HCT116 (cell line): ENCODE measurements at regions not wholly inside any gene's neighbourhood (a gene's known extent, or its start where the extent isn't known, plus 50 kb on each side); places are given as distances from the start of the nearest gene placed in this dataset.

Experiments used
- ATAC-seq: fragments of 200-7000 bp; cut with Tn5 transposase; 2 replicates; pipeline ENCODE4 v1.9.1; 2020; ENCODE audit warnings: mild to moderate bottlenecking, moderate library complexity
- BruUV-seq: library from RNA; stranded (reverse); fragments of 400-500 nt; replicated peaks from 2 replicates; lab custom pipeline; 2021; lab: Mats Ljungman, UMichigan
- CTCF ChIA-PET: fragments of 300-600 bp; sonication (Branson Sonifier 250); formaldehyde crosslinking; loops from one replicate; lab custom pipeline; 2021; ENCODE audit warnings: antibody characterized with exemption; lab: Charles Lee
- POLR2A ChIA-PET: fragments of 300-600, 350-600 bp; sonication (Branson Sonifier 250); formaldehyde crosslinking; loops from one replicate; lab custom pipeline; 2021; ENCODE audit warnings: antibody characterized with exemption; lab: Charles Lee
- RAD21 ChIA-PET, 2 experiments: fragments of 300-600 bp; sonication (Branson Sonifier 250); formaldehyde crosslinking; loops; one replicate each; lab custom pipeline; 2023; ENCODE audit warnings: low total read pairs in 2 of 2; ENCODE audit not compliant: uncharacterized antibody in 2 of 2, unreplicated experiment in 2 of 2, low non-redundant PET in 1 of 2; lab: Charles Lee
- DNase-seq: peaks from one replicate; pipeline ENCODE4 v3.0.0-alpha.2; 2010; ENCODE audit warnings: low read depth, low spot score
- H2AFZ ChIP-seq: fragments of 200-600 bp; shearing (Covaris generic), sonication (generic); 2 replicates; pipeline ENCODE4 v1.6.1; 2017; ENCODE audit warnings: low read depth, mixed run types, mixed read lengths, antibody characterized with exemption, low read length; ENCODE audit not compliant: poor library complexity, severe bottlenecking
- H3K27ac ChIP-seq: 2 replicates; pipeline ENCODE4 v1.5.1; 2012; ENCODE audit warnings: low read depth, low read length
- H3K27me3 ChIP-seq: fragments of 200-600 bp; sonication (generic); 2 replicates; pipeline ENCODE4 v1.6.1; 2016; ENCODE audit warnings: mixed run types, low read length, mixed read lengths; ENCODE audit not compliant: insufficient read depth
- H3K36me3 ChIP-seq, 2 experiments: fragments of 200-500 bp in 1 of 2; fragments of 200-600 bp in 1 of 2; sonication (Bioruptor generic) in 1 of 2; sonication (generic) in 1 of 2; 2 replicates each; pipeline versions ENCODE4 v1.5.1 to v1.6.1; 2014 to 2016; ENCODE audit warnings: low read length in 2 of 2, inconsistent platforms in 1 of 2, mixed read lengths in 1 of 2, mixed run types in 1 of 2; ENCODE audit not compliant: insufficient read depth in 2 of 2, control insufficient read depth in 1 of 2
- H3K4me1 ChIP-seq, 2 experiments: fragments of 200-600 bp in 1 of 2; sonication (generic) in 1 of 2; 2 replicates each; pipeline versions ENCODE4 v1.5.1 to v1.6.1; 2012 to 2017; ENCODE audit warnings: low read length in 2 of 2, inconsistent platforms in 1 of 2, mild to moderate bottlenecking in 1 of 2, mixed read lengths in 1 of 2, mixed run types in 1 of 2, moderate library complexity in 1 of 2; ENCODE audit not compliant: insufficient read depth in 2 of 2, control insufficient read depth in 1 of 2
- H3K4me2 ChIP-seq: fragments of 200-600 bp; sonication (generic); 2 replicates; pipeline ENCODE4 v1.6.1; 2017; ENCODE audit warnings: mixed run types, low read length, mixed read lengths
- H3K4me3 ChIP-seq, 2 experiments: fragments of 200-600 bp in 1 of 2; sonication (generic) in 1 of 2; replicated peaks in 1 of 2; 2 replicates each; pipeline ENCODE4 v1.5.1; 2011 to 2016; ENCODE audit warnings: low read length in 2 of 2, control low read depth in 1 of 2, low read depth in 1 of 2, mild to moderate bottlenecking in 1 of 2, mixed read lengths in 1 of 2, mixed run types in 1 of 2
- H3K79me2 ChIP-seq: fragments of 200-600 bp; sonication (generic); 2 replicates; pipeline ENCODE4 v1.6.1; 2017; ENCODE audit warnings: mild to moderate bottlenecking, mixed run types, low read length, moderate library complexity, mixed read lengths; ENCODE audit not compliant: insufficient read depth
- H3K9ac ChIP-seq: fragments of 200-600 bp; sonication (generic); 2 replicates; pipeline ENCODE4 v1.6.1; 2016; ENCODE audit warnings: low read length, mixed read lengths
- H3K9me2 ChIP-seq: fragments of 200-600 bp; sonication (generic), shearing (Covaris generic); 2 replicates; pipeline ENCODE4 v1.6.1; 2017; ENCODE audit warnings: mixed run types, mild to moderate bottlenecking, moderate library complexity; ENCODE audit not compliant: insufficient read depth
- H3K9me3 ChIP-seq, 2 experiments: fragments of 200-500 bp in 1 of 2; fragments of 200-600 bp in 1 of 2; sonication (Bioruptor generic) in 1 of 2; sonication (generic) in 1 of 2; 2 replicates each; pipeline ENCODE4 v1.6.1; 2014 to 2017; ENCODE audit warnings: low read length in 2 of 2, mixed read lengths in 2 of 2, inconsistent platforms in 1 of 2, low read depth in 1 of 2, mild to moderate bottlenecking in 1 of 2, mixed run types in 1 of 2, moderate library complexity in 1 of 2; ENCODE audit not compliant: control insufficient read depth in 1 of 2, insufficient read depth in 1 of 2
- H4K20me1 ChIP-seq: fragments of 200-600 bp; sonication (generic), shearing (Covaris generic); 2 replicates; pipeline ENCODE4 v1.6.1; 2017; ENCODE audit warnings: mixed run types, mild to moderate bottlenecking, moderate library complexity; ENCODE audit not compliant: insufficient read depth
- EGR1 ChIP-seq: IDR thresholded peaks from 2 replicates; pipeline ENCODE4 v1.6.1; 2012; ENCODE audit warnings: low read depth
- ELF1 ChIP-seq: IDR thresholded peaks from 2 replicates; pipeline ENCODE4 v1.6.1; 2012; ENCODE audit warnings: low read depth, borderline replicate concordance
- EZH2 ChIP-seq: fragments of 200-600 bp; sonication (generic); IDR thresholded peaks from 2 replicates; pipeline ENCODE4 v1.6.1; 2017; ENCODE audit warnings: antibody characterized with exemption, mixed run types
- EZH2phosphoT487 ChIP-seq: fragments of 200-600 bp; IDR thresholded peaks from 2 replicates; pipeline ENCODE4 v1.6.1; 2018; ENCODE audit warnings: antibody characterized with exemption, borderline replicate concordance
- FOSL1 ChIP-seq: IDR thresholded peaks from 2 replicates; pipeline ENCODE4 v1.6.1; 2012; ENCODE audit warnings: low read depth
- POLR2A ChIP-seq: IDR thresholded peaks from 2 replicates; pipeline ENCODE4 v1.7.0; 2011; ENCODE audit warnings: borderline replicate concordance; ENCODE audit not compliant: insufficient read depth, insufficient read length; ENCODE audit errors: extremely low read depth
- RAD21 ChIP-seq: IDR thresholded peaks from 2 replicates; pipeline ENCODE4 v1.6.1; 2012; ENCODE audit warnings: low read depth, mild to moderate bottlenecking
- SIN3A ChIP-seq: IDR thresholded peaks from 2 replicates; pipeline ENCODE4 v1.6.1; 2012; ENCODE audit warnings: low read depth
- SP1 ChIP-seq: IDR thresholded peaks from 2 replicates; pipeline ENCODE4 v1.6.1; 2012; ENCODE audit warnings: low read depth
- SRF ChIP-seq: IDR thresholded peaks from 2 replicates; pipeline ENCODE4 v1.6.1; 2012; ENCODE audit warnings: low read depth
- TCF7L2 ChIP-seq: IDR thresholded peaks from 2 replicates; pipeline ENCODE4 v1.7.0; 2011; ENCODE audit warnings: borderline replicate concordance, inconsistent platforms; ENCODE audit not compliant: insufficient read depth, insufficient read length; ENCODE audit errors: extremely low read depth
- YY1 ChIP-seq: IDR thresholded peaks from 2 replicates; pipeline ENCODE4 v1.6.1; 2011; ENCODE audit warnings: low read length, low read depth, moderate library complexity, mild to moderate bottlenecking; ENCODE audit not compliant: insufficient replicate concordance; ENCODE audit errors: extremely low read depth
- ZFX ChIP-seq: fragments of 450-650 bp; IDR thresholded peaks from 2 replicates; pipeline ENCODE4 v1.6.1; 2017
- ZNF274 ChIP-seq: fragments of 200-500 bp; sonication (Bioruptor generic); IDR thresholded peaks from 2 replicates; pipeline ENCODE4 v1.6.1; 2014; ENCODE audit warnings: mild to moderate bottlenecking, low read depth, low read length, inconsistent platforms
- intact Hi-C: fragments of 100-400 bp; cut with micrococcal nuclease; formaldehyde crosslinking; loops from 2 replicates; pipeline ENCODE4 v1.10.0; 2022
- TF ChIP-seq, protein P1 (sequence below): IDR thresholded peaks from 2 replicates; pipeline ENCODE4 v1.6.1; 2012
- TF ChIP-seq, protein P2 (sequence below): IDR thresholded peaks from 2 replicates; pipeline ENCODE4 v1.6.1; 2012

DNA sequence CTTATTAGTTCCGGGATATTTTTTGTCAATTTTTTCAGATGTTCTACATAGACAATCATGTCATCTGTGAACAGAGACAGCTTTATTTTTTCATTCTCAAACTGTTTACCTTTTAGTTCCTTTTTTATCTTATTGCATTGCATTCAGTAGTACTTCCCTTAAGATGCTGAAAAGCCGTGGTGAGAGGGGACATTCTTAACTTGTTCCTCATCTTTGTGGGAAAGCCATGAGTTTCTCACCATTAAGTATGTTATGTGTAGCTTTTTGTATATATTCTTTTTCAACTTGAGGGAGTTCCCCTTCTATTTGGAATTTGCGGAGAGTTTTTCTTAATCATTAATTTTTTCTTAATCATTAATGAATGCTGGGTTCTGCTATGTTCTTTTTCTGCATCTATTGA is 1727.1 kb upstream of the SEL1L start (continued):
- TF ChIP-seq, protein P1, sequence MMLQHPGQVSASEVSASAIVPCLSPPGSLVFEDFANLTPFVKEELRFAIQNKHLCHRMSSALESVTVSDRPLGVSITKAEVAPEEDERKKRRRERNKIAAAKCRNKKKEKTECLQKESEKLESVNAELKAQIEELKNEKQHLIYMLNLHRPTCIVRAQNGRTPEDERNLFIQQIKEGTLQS = no peak
- no peak for TF ChIP-seq YY1
- no peak for TF ChIP-seq EGR1
- no peak for TF ChIP-seq SRF
- TF ChIP-seq, protein P2, sequence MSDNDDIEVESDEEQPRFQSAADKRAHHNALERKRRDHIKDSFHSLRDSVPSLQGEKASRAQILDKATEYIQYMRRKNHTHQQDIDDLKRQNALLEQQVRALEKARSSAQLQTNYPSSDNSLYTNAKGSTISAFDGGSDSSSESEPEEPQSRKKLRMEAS = no peak
- no peak for TF ChIP-seq EZH2phosphoT487
- TF ChIP-seq RAD21 = no peak
- TF ChIP-seq POLR2A = no peak
- no peak for TF ChIP-seq ZFX
- no peak for TF ChIP-seq FOSL1
- no peak for TF ChIP-seq ELF1
- TF ChIP-seq ZNF274 = no peak
- TF ChIP-seq TCF7L2 = no peak

DNA sequence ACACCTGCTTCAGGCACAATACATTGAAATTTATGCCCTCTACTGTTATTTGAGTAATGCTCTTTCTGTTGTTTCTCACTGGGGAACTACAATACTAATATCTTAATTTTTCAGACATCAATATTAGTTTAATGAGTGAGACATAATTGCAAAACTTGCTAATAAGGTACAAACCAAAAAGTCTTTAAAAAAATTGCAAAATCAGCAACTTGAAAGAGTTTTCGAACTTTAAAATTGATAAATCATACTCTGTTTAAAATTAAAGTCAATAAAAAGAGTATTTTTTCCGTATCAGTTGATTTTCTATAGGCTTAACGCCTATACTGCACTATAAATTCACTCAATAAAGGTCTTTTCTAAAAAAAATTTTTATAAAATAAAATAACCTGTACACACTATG is 1735.9 kb upstream of the SEL1L start:
- Histone ChIP-seq H3K27me3 (no peaks in the 10 kb centered on the region), H3K9me3 (peaks cover 9 to 13% of the 10 kb centered on the region in 2 experiments; a peak in 2 of 4 replicates), H3K4me2 (no peak overlapping the region), H3K4me3 (no peak overlapping the region), H3K79me2 (no peaks in the 10 kb centered on the region), H3K9ac (no peak overlapping the region), H3K27ac (no peak overlapping the region), H3K9me2 (no peaks in the 10 kb centered on the region), H4K20me1 (no peaks in the 10 kb centered on the region), H3K4me1 (no peaks in the 10 kb centered on the region), H2AFZ (no peak overlapping the region), H3K36me3 (no peaks in the 10 kb centered on the region)
- RAD21 ChIA-PET = no interaction called here
- CTCF ChIA-PET = no interaction called here
- POLR2A ChIA-PET = no interaction called here
- TF ChIP-seq EZH2phosphoT487 = no peak
- no peak for TF ChIP-seq ZNF274
- no peak for TF ChIP-seq ZFX
- TF ChIP-seq FOSL1 = no peak
- no peak for TF ChIP-seq TCF7L2
- TF ChIP-seq SIN3A = no peak
- no peak for TF ChIP-seq EZH2
- TF ChIP-seq, protein P1 = no peak
- TF ChIP-seq SRF = no peak
- no peak for TF ChIP-seq SP1
- BruUV-seq = no TSS peak
- DNase-seq (no peak), ATAC-seq (no peak)
- intact Hi-C loops = no loop called here
